ENCODE measurements at regions not wholly inside any gene's neighbourhood (a gene's known extent, or its start where the extent isn't known, plus 50 kb on each side); places are given as distances from the start of the nearest gene placed in this dataset.
"Not testable (repeated sequence)": the region's sequence is repeated elsewhere in the genome, so short reads cannot be mapped to it uniquely, and the experiment has no call there.

DNA sequence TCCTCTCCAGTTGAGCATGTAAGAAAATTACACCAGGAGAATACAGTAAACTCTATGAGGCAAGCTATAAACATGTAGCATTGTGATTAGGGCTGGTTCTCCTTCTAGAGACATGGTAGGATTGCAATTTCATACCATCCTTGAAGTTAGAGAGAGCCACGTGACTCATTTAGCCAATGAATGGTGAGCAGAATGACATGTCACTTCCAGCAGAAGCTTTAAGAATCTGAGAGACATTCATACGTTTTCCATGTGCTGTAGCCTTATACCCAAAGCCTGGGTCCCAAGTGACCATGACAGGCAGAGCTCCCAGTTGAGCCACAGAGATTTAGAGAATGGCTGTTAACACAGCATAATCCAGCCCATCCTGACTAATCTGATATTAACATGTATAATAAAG, 68.0 kb upstream of the TP53BP2 start:
- TF ChIP-seq, protein P1, sequence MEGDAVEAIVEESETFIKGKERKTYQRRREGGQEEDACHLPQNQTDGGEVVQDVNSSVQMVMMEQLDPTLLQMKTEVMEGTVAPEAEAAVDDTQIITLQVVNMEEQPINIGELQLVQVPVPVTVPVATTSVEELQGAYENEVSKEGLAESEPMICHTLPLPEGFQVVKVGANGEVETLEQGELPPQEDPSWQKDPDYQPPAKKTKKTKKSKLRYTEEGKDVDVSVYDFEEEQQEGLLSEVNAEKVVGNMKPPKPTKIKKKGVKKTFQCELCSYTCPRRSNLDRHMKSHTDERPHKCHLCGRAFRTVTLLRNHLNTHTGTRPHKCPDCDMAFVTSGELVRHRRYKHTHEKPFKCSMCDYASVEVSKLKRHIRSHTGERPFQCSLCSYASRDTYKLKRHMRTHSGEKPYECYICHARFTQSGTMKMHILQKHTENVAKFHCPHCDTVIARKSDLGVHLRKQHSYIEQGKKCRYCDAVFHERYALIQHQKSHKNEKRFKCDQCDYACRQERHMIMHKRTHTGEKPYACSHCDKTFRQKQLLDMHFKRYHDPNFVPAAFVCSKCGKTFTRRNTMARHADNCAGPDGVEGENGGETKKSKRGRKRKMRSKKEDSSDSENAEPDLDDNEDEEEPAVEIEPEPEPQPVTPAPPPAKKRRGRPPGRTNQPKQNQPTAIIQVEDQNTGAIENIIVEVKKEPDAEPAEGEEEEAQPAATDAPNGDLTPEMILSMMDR (conservative IDR thresholded peaks at IDR 0.05; ENCODE audit: low read length), result not testable (repeated sequence)
- TF ChIP-seq EZH2phosphoT487 (IDR thresholded peaks at IDR 0.05; ENCODE audit: borderline replicate concordance), result not testable (repeated sequence)
